Pulmonary artery endothelial cell (primary cell): ENCODE measurements at regions not wholly inside any gene's neighbourhood (a gene's known extent, or its start where the extent isn't known, plus 50 kb on each side); places are given as distances from the start of the nearest gene placed in this dataset.
"Not testable (repeated sequence)": the region's sequence is repeated elsewhere in the genome, so short reads cannot be mapped to it uniquely, and the experiment has no call there.

ENCODE experiments used
- DNase-seq: peaks from one replicate; pipeline ENCODE4 v3.0.0-alpha.2; 2011; ENCODE audit warnings: low read depth, low spot score

DNA sequence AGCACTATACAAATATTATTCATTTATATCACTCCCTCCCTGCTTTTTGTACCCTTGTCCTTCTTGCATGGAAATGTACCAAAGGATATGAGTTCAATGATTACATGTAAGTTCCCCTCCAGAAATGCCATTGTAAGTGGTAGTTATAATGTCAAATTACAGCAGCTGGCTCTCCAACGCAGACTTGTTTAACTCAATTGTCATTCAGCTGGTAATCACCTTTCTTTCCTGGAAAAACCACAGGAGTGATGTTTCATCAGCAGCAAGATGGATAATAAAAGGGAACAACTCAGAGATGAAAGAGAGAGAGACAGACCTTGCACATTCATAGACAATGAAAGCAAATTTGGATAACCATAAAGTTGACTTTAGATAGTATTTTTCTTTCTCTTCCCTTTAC is 578.6 kb upstream of the PBX1 start:
- no peak for DNase-seq

DNA sequence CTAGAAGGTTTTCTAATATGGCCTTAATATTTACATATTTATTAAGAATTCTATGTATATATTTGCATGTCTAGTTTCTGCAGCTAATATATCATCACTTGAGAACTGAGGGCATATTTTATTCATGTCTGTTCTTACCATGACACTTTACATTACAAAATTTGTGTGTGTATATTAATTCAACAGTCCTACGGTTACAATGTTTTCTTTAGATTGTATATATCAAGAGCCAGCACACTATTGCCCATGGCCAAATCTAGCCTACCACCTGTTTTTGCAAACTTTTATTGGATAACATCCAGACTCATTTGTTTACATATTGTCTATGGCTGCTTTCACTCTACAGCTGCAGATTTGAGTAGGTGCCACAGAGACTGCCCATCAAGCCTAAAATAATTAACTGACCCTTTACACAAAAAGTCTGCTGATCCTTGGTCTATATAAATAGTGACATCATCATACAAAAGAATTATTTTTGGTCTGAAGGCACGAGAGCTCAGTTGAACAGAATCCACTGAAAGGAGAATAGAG is 577.4 kb upstream of the PBX1 start:
- DNase-seq: no peak

- DNase-seq: no peak
Measured at GRCh38 chr1:163983097-163983496, 575.9 kb upstream of the PBX1 start.

DNA sequence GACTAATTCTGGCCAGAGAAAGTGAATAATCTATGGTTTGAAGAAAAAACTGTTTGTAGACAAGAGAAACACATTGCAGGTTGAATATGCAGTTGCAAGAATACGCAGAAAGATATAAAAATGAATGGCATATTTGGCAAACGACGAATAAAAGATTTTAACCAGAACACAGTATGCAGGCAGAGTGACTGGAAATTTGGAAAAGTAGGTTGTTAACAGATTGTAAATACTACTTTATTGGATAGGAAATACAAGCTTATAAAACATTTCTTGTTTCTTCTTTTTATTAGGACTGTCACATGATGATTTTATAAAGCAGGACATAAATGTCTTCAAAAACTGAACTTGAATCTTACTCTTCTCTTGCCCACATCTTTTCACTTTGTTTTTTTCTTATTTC is 573.3 kb upstream of the PBX1 start:
- DNase-seq: no peak

DNA sequence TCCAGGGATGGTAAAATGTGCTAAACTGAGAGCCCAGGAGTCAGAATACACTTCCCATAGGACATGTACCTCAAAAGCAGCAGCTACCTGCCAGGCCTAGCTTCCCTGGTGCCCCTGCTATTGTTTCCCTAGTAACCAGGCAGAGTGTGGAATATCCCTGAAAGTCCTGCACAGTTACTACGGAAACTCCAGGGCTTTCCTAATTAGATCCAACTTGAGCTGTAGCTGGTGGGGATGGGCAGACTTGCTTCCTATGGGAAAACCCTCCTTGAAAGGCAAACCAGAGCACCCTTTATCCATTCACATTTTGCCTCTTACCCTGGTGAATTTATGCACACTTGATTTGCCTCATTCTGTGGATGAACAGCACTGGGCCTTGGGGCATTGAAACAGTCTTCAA is 559.9 kb upstream of the PBX1 start:
- DNase-seq: no peak

GRCh38 chr1:164006186-164006585 is 552.8 kb upstream of the PBX1 start:
- not testable (repeated sequence) for DNase-seq

DNA sequence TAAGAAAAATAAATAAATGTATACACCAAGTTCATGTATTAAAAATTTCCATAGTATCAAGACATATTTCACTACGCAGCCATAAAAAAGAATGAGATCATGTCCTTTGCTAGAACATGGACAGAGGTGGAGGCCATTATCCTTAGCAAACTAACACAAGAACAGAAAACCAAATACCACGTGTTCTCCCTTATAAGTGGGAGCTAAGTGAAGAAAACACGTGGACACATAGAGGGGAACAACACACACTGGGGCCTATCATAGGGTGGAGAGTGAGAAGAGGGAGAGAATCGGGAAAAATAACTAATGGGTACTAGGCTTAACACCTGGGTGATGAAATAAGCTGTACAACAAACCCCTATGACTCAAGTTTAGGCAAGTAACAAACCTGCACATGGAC is 552.4 kb upstream of the PBX1 start:
- no peak for DNase-seq

DNA sequence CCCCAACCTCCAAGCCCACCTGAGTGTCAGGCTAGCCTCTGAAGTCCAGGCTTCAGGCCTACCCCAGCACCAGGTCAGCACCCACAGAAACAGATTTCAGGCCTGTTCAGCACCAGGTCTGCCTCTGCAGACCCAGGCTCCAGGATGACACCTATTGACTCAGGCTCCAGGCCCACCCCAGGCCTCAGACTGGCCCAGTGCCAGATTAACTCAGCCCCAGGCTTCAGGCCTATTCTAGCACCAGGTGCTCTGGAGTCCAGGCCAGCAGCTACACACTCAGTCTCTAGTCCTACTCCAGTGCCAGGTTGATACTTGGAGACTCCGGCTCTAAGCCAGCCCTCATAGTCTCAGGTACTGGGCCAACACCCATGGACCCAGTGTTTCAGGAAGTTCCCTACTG is 541.7 kb upstream of the PBX1 start:
- DNase-seq: no peak

DNA sequence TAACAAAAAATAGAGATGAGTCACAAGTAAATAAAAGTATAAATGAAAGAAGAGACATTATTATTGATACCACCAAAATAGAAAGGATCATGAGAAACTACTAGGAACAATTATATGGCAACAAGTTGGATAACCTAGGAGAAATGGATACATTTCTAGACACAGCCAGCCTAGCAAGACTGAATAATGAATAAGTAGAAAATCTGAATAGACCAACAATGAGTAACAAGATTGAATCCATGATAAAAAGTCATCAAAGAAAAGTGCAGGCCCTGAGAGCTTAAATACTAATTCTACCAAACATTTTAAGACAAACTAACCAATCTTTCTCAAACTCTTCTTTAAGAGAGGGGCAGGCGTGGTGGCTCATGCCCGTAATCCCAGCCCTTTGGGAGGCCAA is 538.6 kb upstream of the PBX1 start:
- no peak for DNase-seq

- no peak for DNase-seq
Measured at GRCh38 chr1:164021813-164022212, 537.2 kb upstream of the PBX1 start.

- DNase-seq: no peak
Measured at GRCh38 chr1:164033782-164034181, 525.2 kb upstream of the PBX1 start.

- DNase-seq: no peak
Measured at GRCh38 chr1:164040754-164041153, 518.2 kb upstream of the PBX1 start.

DNA sequence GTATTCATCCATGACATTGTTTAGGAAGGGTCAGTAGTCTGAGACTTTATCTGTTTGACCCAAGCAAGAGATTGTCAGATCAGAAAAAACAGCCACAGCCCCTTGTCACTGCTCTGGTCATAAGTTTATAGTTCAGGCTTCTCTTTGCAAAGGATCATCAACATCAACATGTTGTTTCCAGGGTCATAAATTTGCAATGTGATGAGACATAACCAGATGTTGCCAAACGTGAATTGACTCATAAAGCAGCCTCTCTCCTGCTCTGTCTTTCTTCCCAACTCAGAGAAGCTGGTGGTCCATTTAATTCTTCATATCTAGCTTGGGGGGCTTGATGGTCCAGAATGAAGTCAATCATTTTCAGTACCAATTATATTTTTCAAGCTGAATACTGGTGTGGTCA is 507.2 kb upstream of the PBX1 start:
- DNase-seq: no peak

DNA sequence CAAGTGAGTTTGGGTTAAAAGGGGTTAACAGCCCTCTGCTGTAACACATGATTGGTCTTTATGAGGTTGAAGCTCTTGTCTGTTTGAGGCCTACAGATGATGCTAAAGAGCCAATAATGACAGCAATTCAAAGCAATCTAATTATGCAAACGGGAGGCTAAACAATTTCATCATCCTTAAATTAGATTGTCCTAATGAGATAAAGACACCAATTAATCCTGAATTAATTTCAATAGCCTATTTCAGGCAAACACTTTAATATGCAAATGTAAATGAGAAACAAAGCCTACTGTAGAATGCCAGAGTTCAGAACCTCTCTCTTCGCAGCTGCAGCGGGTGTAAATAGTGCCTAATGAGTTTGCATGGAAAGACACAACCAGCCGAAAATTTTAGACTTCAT is 504.7 kb upstream of the PBX1 start:
- DNase-seq: no peak

DNA sequence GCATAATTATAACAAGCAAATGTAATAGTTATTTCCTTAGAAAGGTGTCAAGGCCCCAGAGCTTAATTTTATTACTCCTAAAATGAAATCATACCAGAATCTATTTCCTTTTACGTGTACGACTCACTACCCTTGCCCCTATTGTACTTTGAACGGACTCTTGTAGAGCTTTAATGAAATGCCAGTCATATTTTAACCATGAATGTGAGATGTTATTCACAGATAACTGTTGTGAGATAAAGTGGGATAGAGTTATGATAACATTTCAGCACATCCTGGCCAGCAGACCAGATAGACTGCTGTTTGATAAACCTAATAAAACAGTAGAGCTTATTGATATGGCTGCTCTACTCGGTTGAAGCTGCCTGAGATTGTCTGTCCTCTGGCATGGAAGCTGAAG is 500.8 kb upstream of the PBX1 start:
- DNase-seq: no peak

DNA sequence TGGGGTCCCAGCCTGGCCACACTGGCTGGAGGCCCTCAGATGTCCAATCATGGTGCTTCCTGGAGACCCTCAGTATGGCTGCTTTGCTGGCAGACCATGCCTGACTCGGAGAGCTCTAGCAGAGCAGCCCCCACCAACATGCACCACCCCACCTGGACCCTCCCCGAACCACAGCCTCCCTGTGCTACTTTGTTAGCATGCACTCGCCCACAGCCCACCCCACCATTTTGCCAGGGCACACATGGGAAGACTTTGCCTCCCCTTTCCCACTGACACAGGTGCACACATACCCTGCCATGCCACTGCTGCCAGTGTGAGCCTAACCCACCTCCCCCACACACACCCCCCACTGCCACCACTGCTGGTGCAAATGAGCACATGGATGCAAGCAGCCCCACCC is 497.5 kb upstream of the PBX1 start:
- no peak for DNase-seq

- DNase-seq: no peak
Measured at GRCh38 chr1:164064501-164064900, 494.5 kb upstream of the PBX1 start.

- no peak for DNase-seq
Measured at GRCh38 chr1:164071288-164071687, 487.7 kb upstream of the PBX1 start.

DNA sequence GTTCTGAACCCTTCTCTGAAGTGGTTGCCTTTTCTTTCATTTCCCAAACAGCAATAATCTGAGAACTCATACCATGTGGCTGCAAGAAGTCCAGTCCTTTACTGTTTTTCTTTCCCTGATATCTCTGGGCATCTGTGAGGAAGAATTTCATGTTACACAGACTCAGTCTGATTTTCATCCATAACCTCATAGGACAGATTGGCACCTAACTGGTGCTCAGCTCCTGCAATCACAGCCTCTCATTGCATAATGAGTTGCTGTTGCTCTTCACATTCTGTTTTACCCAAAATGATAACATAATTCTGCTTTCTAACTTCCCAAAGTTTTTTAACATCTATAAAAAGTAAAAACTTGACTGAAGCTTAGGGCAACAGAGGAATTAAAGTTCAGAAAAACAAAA is 472.2 kb upstream of the PBX1 start:
- DNase-seq: no peak

GRCh38 chr1:164087906-164088453 is 471.0 kb upstream of the PBX1 start:
- DNase-seq: no peak

DNA sequence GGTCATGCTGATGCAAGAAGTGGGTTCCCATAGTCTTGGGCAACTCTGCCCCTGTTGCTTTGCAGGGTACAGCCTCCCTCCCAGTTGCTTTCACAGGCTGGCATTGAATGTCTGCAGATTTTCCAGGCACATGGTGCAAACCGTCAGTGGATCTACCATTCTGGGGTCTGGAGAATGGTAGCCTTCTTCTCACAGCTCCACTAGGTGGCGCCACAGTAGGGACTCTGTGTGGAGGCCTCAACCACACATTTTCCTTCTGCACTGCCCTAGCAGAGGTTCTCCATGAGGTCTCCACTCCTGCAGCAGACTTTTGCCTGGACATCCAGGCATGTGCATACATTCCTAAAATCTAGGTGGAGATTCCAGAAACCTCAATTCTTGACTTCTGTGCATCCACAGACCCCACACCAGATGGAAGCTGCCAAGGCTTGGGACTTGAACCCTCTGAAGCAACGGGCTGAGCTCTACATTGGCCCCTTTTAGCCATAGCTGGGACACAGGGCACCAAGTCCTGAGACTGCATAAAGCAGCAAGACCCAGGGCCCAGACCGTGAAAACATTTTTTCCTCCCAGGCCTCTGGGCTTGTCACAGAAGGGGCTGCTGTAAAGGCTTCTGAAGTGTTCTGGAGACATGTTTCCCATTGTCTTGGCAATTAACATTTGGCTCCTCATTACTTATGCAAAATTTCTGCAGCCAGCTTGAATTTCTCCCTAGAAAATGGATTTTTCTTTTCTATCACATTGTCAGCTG is 466.2 kb upstream of the PBX1 start:
- no peak for DNase-seq

DNA sequence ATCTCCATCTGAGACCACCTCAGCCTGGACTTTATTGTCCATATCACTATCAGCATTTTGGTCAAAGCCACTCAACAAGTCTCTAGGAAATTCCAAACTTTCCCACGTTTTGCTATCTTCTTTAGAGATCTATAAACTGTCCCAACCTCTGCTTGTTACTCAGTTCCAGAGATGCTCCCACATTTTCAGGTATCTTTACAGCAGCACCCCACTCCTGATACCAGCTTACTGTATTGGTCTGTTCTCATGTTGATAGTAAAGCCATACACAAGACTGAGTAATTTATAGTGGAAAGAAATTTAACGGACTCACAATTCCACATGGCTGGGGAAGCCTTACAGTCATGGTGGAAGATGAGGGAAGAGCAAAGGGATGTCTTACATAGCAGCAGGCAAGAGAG is 465.4 kb upstream of the PBX1 start:
- DNase-seq: no peak

DNA sequence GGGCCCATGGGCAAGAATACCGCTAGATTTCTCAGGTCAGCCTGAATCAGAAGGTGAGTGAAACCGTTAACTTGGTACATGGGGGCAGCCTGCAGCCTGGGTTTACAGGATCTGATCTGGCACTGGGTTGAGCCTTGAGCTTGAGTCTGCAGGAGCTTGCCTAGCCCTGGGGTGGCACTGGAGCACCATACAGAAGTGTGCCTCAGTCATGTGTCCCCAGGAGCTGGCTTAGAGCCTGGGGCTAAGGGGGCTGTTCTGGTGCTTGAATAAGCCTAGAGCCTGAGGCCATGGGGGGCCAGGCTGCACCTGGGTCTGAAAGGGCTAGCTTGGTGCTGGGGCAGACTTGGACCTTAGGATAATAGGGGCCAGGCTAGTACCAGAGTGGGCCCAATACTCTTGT is 457.2 kb upstream of the PBX1 start:
- no peak for DNase-seq
